SIG-M5 treated with dmso at 0.1 percent for 504 hours (cell line): ENCODE measurements at regions not wholly inside any gene's neighbourhood (a gene's known extent, or its start where the extent isn't known, plus 50 kb on each side); places are given as distances from the start of the nearest gene placed in this dataset.

Experiments used
- DNase-seq: peaks from one replicate; lab custom pipeline; 2025; ENCODE audit not compliant: unreplicated experiment; lab: John Stamatoyannopoulos, UW

- peak; percentile 21 for DNase-seq
Measured at GRCh38 chr12:92503029-92503931, 199.5 kb upstream of the PLEKHG7 start.

GRCh38 chr12:92502417-92503028, 200.3 kb upstream of the PLEKHG7 start:
- DNase-seq = peak; percentile 87

- no peak for DNase-seq
Measured at GRCh38 chr12:92496790-92497189, 206.0 kb upstream of the PLEKHG7 start.

- DNase-seq = no peak
Measured at GRCh38 chr12:92495108-92495507, 207.7 kb upstream of the PLEKHG7 start.

- DNase-seq = no peak
Measured at GRCh38 chr12:92493816-92494215, 209.0 kb upstream of the PLEKHG7 start.

GRCh38 chr12:92492995-92493394, 209.8 kb upstream of the PLEKHG7 start:
- DNase-seq = no peak

GRCh38 chr12:92492291-92492690, 210.5 kb upstream of the PLEKHG7 start:
- no peak for DNase-seq

GRCh38 chr12:92489781-92490180, 213.0 kb upstream of the PLEKHG7 start:
- no peak for DNase-seq

- no peak for DNase-seq
Measured at GRCh38 chr12:92488735-92489134, 214.1 kb upstream of the PLEKHG7 start.

GRCh38 chr12:92487138-92487485, 215.7 kb upstream of the PLEKHG7 start:
- no peak for DNase-seq

- no peak for DNase-seq
Measured at GRCh38 chr12:92486443-92487137, 216.2 kb upstream of the PLEKHG7 start.

GRCh38 chr12:92485351-92486348, 217.1 kb upstream of the PLEKHG7 start:
- DNase-seq = no peak

- DNase-seq = no peak
Measured at GRCh38 chr12:92482599-92482998, 220.2 kb upstream of the PLEKHG7 start.

- no peak for DNase-seq
Measured at GRCh38 chr12:92481066-92481465, 221.7 kb upstream of the PLEKHG7 start.

GRCh38 chr12:92478692-92479091, 224.1 kb upstream of the PLEKHG7 start:
- DNase-seq = no peak

GRCh38 chr12:92476844-92477243, 225.9 kb upstream of the PLEKHG7 start:
- DNase-seq = no peak

- no peak for DNase-seq
Measured at GRCh38 chr12:92473564-92473963, 229.2 kb upstream of the PLEKHG7 start.

GRCh38 chr12:92472201-92472600, 230.6 kb upstream of the PLEKHG7 start:
- no peak for DNase-seq

GRCh38 chr12:92471551-92471950, 231.2 kb upstream of the PLEKHG7 start:
- DNase-seq = no peak

- no peak for DNase-seq
Measured at GRCh38 chr12:92470608-92471021, 232.2 kb upstream of the PLEKHG7 start.

- DNase-seq = no peak
Measured at GRCh38 chr12:92469837-92470236, 233.0 kb upstream of the PLEKHG7 start.
